HepG2 (cell line): ENCODE measurements at regions not wholly inside any gene's neighbourhood (a gene's known extent, or its start where the extent isn't known, plus 50 kb on each side); places are given as distances from the start of the nearest gene placed in this dataset.

Source experiments
- AGO2 ChIP-seq: fragments of 200-400 bp; formaldehyde crosslinking; optimal IDR thresholded peaks from 2 replicates; pipeline ENCODE3; 2017; ENCODE audit warnings: mild to moderate bottlenecking, low read depth, low read length, moderate library complexity
- BORCS8-MEF2B ChIP-seq: sonication (generic); formaldehyde crosslinking; IDR thresholded peaks from 2 replicates; pipeline ENCODE4 v1.8.0; 2022; ENCODE audit warnings: mild to moderate bottlenecking, missing genetic modification reagents
- CAMTA2 ChIP-seq: sonication (generic); formaldehyde crosslinking; IDR thresholded peaks from 2 replicates; pipeline ENCODE4 v1.4.0; 2020; ENCODE audit warnings: mild to moderate bottlenecking, missing genetic modification reagents, borderline replicate concordance
- DMTF1 ChIP-seq: sonication (generic); formaldehyde crosslinking; IDR thresholded peaks from 2 replicates; pipeline ENCODE4 v1.4.0; 2020; ENCODE audit warnings: mild to moderate bottlenecking, missing genetic modification reagents
- IKZF1 ChIP-seq: fragments of 450-650 bp; IDR thresholded peaks from 2 replicates; pipeline ENCODE4 v1.7.1; 2016
- JUND ChIP-seq: sonication (generic); formaldehyde crosslinking; IDR thresholded peaks from 2 replicates; pipeline ENCODE4 v1.8.0; 2022; ENCODE audit warnings: mild to moderate bottlenecking, missing genetic modification reagents
- KDM5B ChIP-seq: sonication (generic); formaldehyde crosslinking; IDR thresholded peaks from 2 replicates; pipeline ENCODE4 v1.4.0; 2020; ENCODE audit warnings: missing genetic modification reagents, mild to moderate bottlenecking, borderline replicate concordance
- LBX2 ChIP-seq: sonication (generic); formaldehyde crosslinking; IDR thresholded peaks from 2 replicates; pipeline ENCODE4 v1.5.0; 2020; ENCODE audit warnings: missing genetic modification reagents, mild to moderate bottlenecking, borderline replicate concordance
- MXI1 ChIP-seq: IDR thresholded peaks from 3 replicates; pipeline ENCODE4 v1.6.1; 2012; ENCODE audit warnings: low read depth, low read length, inconsistent platforms, borderline replicate concordance
- NBN ChIP-seq: fragments of 450-650 bp; conservative IDR thresholded peaks from 2 replicates; pipeline ENCODE4 v1.6.1; 2017
- NFE2 ChIP-seq: sonication (generic); formaldehyde crosslinking; IDR thresholded peaks from 2 replicates; pipeline ENCODE4 v1.4.0; 2020; ENCODE audit warnings: missing genetic modification reagents
- NFRKB ChIP-seq: fragments of 450-650 bp; IDR thresholded peaks from 2 replicates; pipeline ENCODE4 v1.6.1; 2017
- PHF8 ChIP-seq: sonication (generic); formaldehyde crosslinking; IDR thresholded peaks from 2 replicates; pipeline ENCODE4 v1.5.0; 2020; ENCODE audit warnings: missing genetic modification reagents
- POLR2AphosphoS5 ChIP-seq: IDR thresholded peaks from 2 replicates; pipeline ENCODE4 v1.6.1; 2012; ENCODE audit warnings: low read depth, low read length
- SRSF1 ChIP-seq: fragments of 200-400 bp; formaldehyde crosslinking; optimal IDR thresholded peaks from 2 replicates; pipeline ENCODE3; 2017; ENCODE audit warnings: mild to moderate bottlenecking, low read depth, low read length, moderate library complexity
- TGIF2 ChIP-seq: IDR thresholded peaks from 2 replicates; pipeline ENCODE4 v1.6.1; 2016; ENCODE audit warnings: control low read depth, missing compliant biosample characterization
- XRCC5 ChIP-seq: fragments of 200-400 bp; formaldehyde crosslinking; optimal IDR thresholded peaks from 2 replicates; pipeline ENCODE3; 2017; ENCODE audit warnings: mild to moderate bottlenecking, low read length
- ZC3H4 ChIP-seq: sonication (generic); formaldehyde crosslinking; IDR thresholded peaks from 2 replicates; pipeline ENCODE4 v1.4.0; 2020; ENCODE audit warnings: missing genetic modification reagents, borderline replicate concordance
- ZFP36 ChIP-seq: fragments of 150-350 bp; IDR thresholded peaks from 2 replicates; pipeline ENCODE4 v1.6.1; 2018; ENCODE audit warnings: borderline replicate concordance, low read length, low read depth; ENCODE audit not compliant: partially characterized antibody
- ZFP36L2 ChIP-seq: sonication (generic); formaldehyde crosslinking; IDR thresholded peaks from 2 replicates; pipeline ENCODE4 v1.4.0; 2020; ENCODE audit warnings: missing genetic modification reagents
- ZMYM3 ChIP-seq: sonication (generic); formaldehyde crosslinking; IDR thresholded peaks from 2 replicates; pipeline ENCODE4 v1.5.1; 2020; ENCODE audit warnings: mild to moderate bottlenecking, missing genetic modification reagents
- ZNF335 ChIP-seq: sonication (generic); formaldehyde crosslinking; IDR thresholded peaks from 2 replicates; pipeline ENCODE4 v1.4.0; 2020; ENCODE audit warnings: missing genetic modification reagents
- ZNF512 ChIP-seq: sonication (generic); formaldehyde crosslinking; IDR thresholded peaks from 2 replicates; pipeline ENCODE4 v1.4.0; 2020; ENCODE audit warnings: mild to moderate bottlenecking, missing genetic modification reagents
- ZNF549 ChIP-seq: sonication (generic); formaldehyde crosslinking; IDR thresholded peaks from 2 replicates; pipeline ENCODE4 v1.5.0; 2020; ENCODE audit warnings: missing genetic modification reagents
- ZNF563 ChIP-seq: sonication (generic); formaldehyde crosslinking; IDR thresholded peaks from 2 replicates; pipeline ENCODE4 v1.8.0; 2022; ENCODE audit warnings: mild to moderate bottlenecking, moderate library complexity, missing genetic modification reagents
- ZNF709 ChIP-seq: sonication (generic); formaldehyde crosslinking; IDR thresholded peaks from 2 replicates; pipeline ENCODE4 v1.5.0; 2020; ENCODE audit warnings: mild to moderate bottlenecking, missing genetic modification reagents
- ZNF776 ChIP-seq: sonication (generic); formaldehyde crosslinking; IDR thresholded peaks from 2 replicates; pipeline ENCODE4 v1.4.0; 2020; ENCODE audit warnings: mild to moderate bottlenecking, missing genetic modification reagents
- ZNF777 ChIP-seq: sonication (generic); formaldehyde crosslinking; IDR thresholded peaks from 2 replicates; pipeline ENCODE4 v1.4.0; 2020; ENCODE audit warnings: missing genetic modification reagents
- ZNF839 ChIP-seq: sonication (generic); formaldehyde crosslinking; IDR thresholded peaks from 2 replicates; pipeline ENCODE4 v1.4.0; 2020; ENCODE audit warnings: missing genetic modification reagents, mild to moderate bottlenecking, borderline replicate concordance
- TF ChIP-seq, protein P1 (sequence below), 2 experiments: sonication (generic) in 1 of 2; formaldehyde crosslinking in 1 of 2; IDR thresholded peaks; 2 replicates each; pipeline versions ENCODE4 v1.4.0 to v1.6.1; 2018 to 2020; ENCODE audit warnings: missing genetic modification reagents in 2 of 2, borderline replicate concordance in 1 of 2, low read depth in 1 of 2, mild to moderate bottlenecking in 1 of 2, missing biosample characterization in 1 of 2

- TF ChIP-seq, protein P1, sequence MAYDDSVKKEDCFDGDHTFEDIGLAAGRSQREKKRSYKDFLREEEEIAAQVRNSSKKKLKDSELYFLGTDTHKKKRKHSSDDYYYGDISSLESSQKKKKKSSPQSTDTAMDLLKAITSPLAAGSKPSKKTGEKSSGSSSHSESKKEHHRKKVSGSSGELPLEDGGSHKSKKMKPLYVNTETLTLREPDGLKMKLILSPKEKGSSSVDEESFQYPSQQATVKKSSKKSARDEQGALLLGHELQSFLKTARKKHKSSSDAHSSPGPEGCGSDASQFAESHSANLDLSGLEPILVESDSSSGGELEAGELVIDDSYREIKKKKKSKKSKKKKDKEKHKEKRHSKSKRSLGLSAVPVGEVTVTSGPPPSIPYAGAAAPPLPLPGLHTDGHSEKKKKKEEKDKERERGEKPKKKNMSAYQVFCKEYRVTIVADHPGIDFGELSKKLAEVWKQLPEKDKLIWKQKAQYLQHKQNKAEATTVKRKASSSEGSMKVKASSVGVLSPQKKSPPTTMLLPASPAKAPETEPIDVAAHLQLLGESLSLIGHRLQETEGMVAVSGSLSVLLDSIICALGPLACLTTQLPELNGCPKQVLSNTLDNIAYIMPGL (CRISPR knock-in tag; IDR thresholded peaks at IDR 0.05; ENCODE audit: borderline replicate concordance in 1 of 2, low read depth in 1 of 2): no peak
- TF ChIP-seq ZNF776 (CRISPR knock-in tag) (no peak), DMTF1 (CRISPR knock-in tag) (no peak), ZNF549 (CRISPR knock-in tag) (no peak), LBX2 (CRISPR knock-in tag) (no peak), CAMTA2 (CRISPR knock-in tag) (no peak), AGO2 (no peak), ZNF839 (CRISPR knock-in tag) (no peak), XRCC5 (no peak), NFRKB (no peak), ZC3H4 (CRISPR knock-in tag) (no peak), MXI1 (no peak), ZNF777 (CRISPR knock-in tag) (no peak), ZNF335 (no peak), SRSF1 (no peak), ZFP36L2 (CRISPR knock-in tag) (no peak), ZNF709 (CRISPR knock-in tag) (no peak), BORCS8-MEF2B (CRISPR knock-in tag) (no peak), TGIF2 (no peak), ZFP36 (no peak), NBN (no peak), IKZF1 (no peak), ZNF512 (CRISPR knock-in tag) (no peak), JUND (CRISPR knock-in tag) (no peak), POLR2AphosphoS5 (no peak), KDM5B (no peak), ZMYM3 (CRISPR knock-in tag) (no peak), NFE2 (CRISPR knock-in tag) (no peak), ZNF563 (no peak; the same call in 1 of the 2 replicates), PHF8 (CRISPR knock-in tag) (no peak)
Measured at GRCh38 chr2:81247648-81248047, 943.1 kb upstream of the LRRTM1 start (continued).
